K562 (cell line): ENCODE measurements at regions not wholly inside any gene's neighbourhood (a gene's known extent, or its start where the extent isn't known, plus 50 kb on each side); places are given as distances from the start of the nearest gene placed in this dataset.

ENCODE experiments used
- ATAC-seq: fragments of 200-7000 bp; cut with Tn5 transposase; 3 replicates; pipeline ENCODE4 v1.9.1; 2020; ENCODE audit warnings: moderate library complexity
- BruUV-seq: library from RNA; stranded (reverse); fragments of 400-500 nt; replicated peaks from 2 replicates; lab custom pipeline; 2021; lab: Mats Ljungman, UMichigan
- CTCF ChIA-PET: fragments of 300-600 bp; formaldehyde crosslinking; extraction: SDS; loops from one replicate; lab custom pipeline; 2021; ENCODE audit warnings: low intra/inter-chr PET ratio; lab: Yijun Ruan, JAX
- POLR2A ChIA-PET: fragments of 300-600, 350-650 bp; sonication (Branson Sonifier 250); formaldehyde crosslinking; extraction: SDS; loops from one replicate; lab custom pipeline; 2021; ENCODE audit warnings: antibody characterized with exemption, inconsistent platforms; lab: Yijun Ruan, JAX
- DNase-seq, 4 experiments: peaks; one replicate each; pipeline versions ENCODE4 v3.0.0 to v3.0.0-alpha.2; 2011 to 2018; ENCODE audit warnings: low spot score in 3 of 4, mixed read lengths in 3 of 4; ENCODE audit errors: extremely low read depth in 1 of 4
- FAIRE-seq: peaks from 2 replicates; lab custom pipeline; 2011; peaks lifted over from hg19 to GRCh38; lab: Jason Lieb, UNC
- H2AFZ ChIP-seq: 2 replicates; pipeline ENCODE4 v1.6.0; 2011; ENCODE audit warnings: low read depth, low read length, control low read depth, inconsistent platforms
- H3K27ac ChIP-seq: fragments of 200-600 bp; 3 replicates; pipeline ENCODE4 v1.8.0; 2011; ENCODE audit warnings: low read depth, mild to moderate bottlenecking, control low read depth, inconsistent platforms, low read length, moderate library complexity, mixed read lengths; ENCODE audit errors: extremely low read depth
- H3K27me3 ChIP-seq, 2 experiments: fragments of 300-600 bp in 1 of 2; 2 replicates in 1 of 2; 3 replicates in 1 of 2; pipeline versions ENCODE4 v1.6.0 to v1.8.0; 2011; ENCODE audit warnings: inconsistent platforms in 2 of 2, low read length in 2 of 2, mild to moderate bottlenecking in 1 of 2, mixed read lengths in 1 of 2, moderate library complexity in 1 of 2; ENCODE audit not compliant: control insufficient read depth in 2 of 2, insufficient read depth in 2 of 2
- H3K36me3 ChIP-seq: fragments of 300-600 bp; 3 replicates; pipeline ENCODE4 v1.8.0; 2011; ENCODE audit warnings: mild to moderate bottlenecking, low read length, inconsistent platforms; ENCODE audit not compliant: control insufficient read depth, insufficient read depth
- H3K4me1 ChIP-seq, 2 experiments: fragments of 200-600 bp in 1 of 2; replicated peaks in 1 of 2; 2 replicates in 1 of 2; 3 replicates in 1 of 2; pipeline versions ENCODE4 v1.5.1 to v1.8.0; 2011; ENCODE audit warnings: inconsistent platforms in 2 of 2, low read length in 2 of 2, mild to moderate bottlenecking in 1 of 2, mixed read lengths in 1 of 2, moderate library complexity in 1 of 2; ENCODE audit not compliant: control insufficient read depth in 2 of 2, insufficient read depth in 2 of 2
- H3K4me2 ChIP-seq: 2 replicates; pipeline ENCODE4 v1.6.1; 2011; ENCODE audit warnings: low read length, control low read depth, inconsistent platforms, mixed read lengths; ENCODE audit not compliant: insufficient read depth
- H3K4me3 ChIP-seq: fragments of 200-600 bp; sonication (generic), shearing (Covaris generic); 2 replicates; pipeline ENCODE4 v1.5.1; 2016; ENCODE audit warnings: control low read depth, inconsistent platforms
- H3K79me2 ChIP-seq: fragments of 200-600 bp; 3 replicates; pipeline ENCODE4 v1.8.0; 2011; ENCODE audit warnings: low read length, inconsistent platforms; ENCODE audit not compliant: control insufficient read depth, insufficient read depth
- H3K9ac ChIP-seq, 2 experiments: 2 replicates each; pipeline versions ENCODE4 v1.6.0 to v1.6.1; 2011; ENCODE audit warnings: low read depth in 2 of 2, low read length in 2 of 2, control low read depth in 1 of 2, inconsistent platforms in 1 of 2, mild to moderate bottlenecking in 1 of 2, mixed read lengths in 1 of 2; ENCODE audit not compliant: insufficient read depth in 1 of 2
- H3K9me1 ChIP-seq: one replicate; pipeline ENCODE4 v1.6.0; 2011; ENCODE audit warnings: inconsistent platforms, mild to moderate bottlenecking, low read length, moderate library complexity; ENCODE audit not compliant: control insufficient read depth, insufficient read depth
- H3K9me3 ChIP-seq: replicated peaks from 2 replicates; pipeline ENCODE4 v1.5.1; 2011; ENCODE audit warnings: low read depth, low read length, inconsistent platforms; ENCODE audit not compliant: control insufficient read depth, insufficient read depth
- H4K20me1 ChIP-seq: replicated peaks from 2 replicates; pipeline ENCODE4 v1.6.1; 2011; ENCODE audit warnings: low read length, inconsistent platforms, mixed read lengths; ENCODE audit not compliant: control insufficient read depth, insufficient read depth
- ATF1 ChIP-seq, 2 experiments: fragments of 450-650 bp in 1 of 2; IDR thresholded peaks; 2 replicates each; pipeline ENCODE4 v1.6.1; 2016; ENCODE audit warnings: missing compliant biosample characterization in 1 of 2, missing genetic modification characterization in 1 of 2
- CTCF ChIP-seq, 3 experiments: IDR thresholded peaks in 2 of 3; conservative IDR thresholded peaks in 1 of 3; 2 replicates each; pipeline ENCODE4 v1.5.1; 2011 to 2012; ENCODE audit warnings: low read length in 3 of 3, mild to moderate bottlenecking in 3 of 3, control low read depth in 2 of 3, improper control_type of control experiment in 1 of 3, inconsistent platforms in 1 of 3, low read depth in 1 of 3, mixed read lengths in 1 of 3, moderate library complexity in 1 of 3; ENCODE audit not compliant: insufficient read depth in 2 of 3
- FOSL1 ChIP-seq: fragments of 200-800 bp; sonication (Bioruptor generic); conservative IDR thresholded peaks from 2 replicates; pipeline ENCODE4 v1.6.1; 2016; ENCODE audit warnings: missing genetic modification characterization, missing compliant biosample characterization
- GABPB2 ChIP-seq: fragments of 250-450 bp; sonication (Bioruptor Pico); conservative IDR thresholded peaks from 2 replicates; pipeline ENCODE4 v1.5.1; 2021; ENCODE audit warnings: mild to moderate bottlenecking
- LEF1 ChIP-seq: fragments of 450-650 bp; IDR thresholded peaks from 2 replicates; pipeline ENCODE4 v1.6.1; 2016; ENCODE audit warnings: mild to moderate bottlenecking
- MTA3 ChIP-seq: fragments of 450-650 bp; formaldehyde crosslinking; IDR thresholded peaks from 2 replicates; pipeline ENCODE4 v1.6.1; 2017; ENCODE audit warnings: mild to moderate bottlenecking, borderline replicate concordance
- MYNN ChIP-seq, 2 experiments: sonication (generic); formaldehyde crosslinking in 1 of 2; IDR thresholded peaks; 2 replicates each; pipeline versions ENCODE4 v1.5.0 to v1.6.1; 2016 to 2020; ENCODE audit warnings: antibody characterized with exemption in 1 of 2, missing genetic modification reagents in 1 of 2
- POU5F1 ChIP-seq: fragments of 150-350 bp; IDR thresholded peaks from 2 replicates; pipeline ENCODE4 v1.6.1; 2014; ENCODE audit warnings: borderline replicate concordance, low read length, low read depth, mild to moderate bottlenecking; ENCODE audit not compliant: partially characterized antibody
- SLC30A9 ChIP-seq: fragments of 250-450 bp; sonication (Bioruptor Pico); IDR thresholded peaks from 2 replicates; pipeline ENCODE4 v1.8.0; 2022; ENCODE audit warnings: mild to moderate bottlenecking, moderate library complexity
- ZNF224 ChIP-seq: sonication (generic); formaldehyde crosslinking; IDR thresholded peaks from 2 replicates; pipeline ENCODE4 v1.8.0; 2022; ENCODE audit warnings: mild to moderate bottlenecking, missing genetic modification reagents
- ZNF707 ChIP-seq: fragments of 250-450 bp; sonication (Bioruptor Pico); conservative IDR thresholded peaks from 2 replicates; pipeline ENCODE4 v1.8.0; 2022; ENCODE audit warnings: inconsistent platforms, mild to moderate bottlenecking, moderate library complexity
- ZNF75A ChIP-seq: fragments of 450-650 bp; formaldehyde crosslinking; IDR thresholded peaks from 2 replicates; pipeline ENCODE4 v1.4.0; 2020; ENCODE audit warnings: mild to moderate bottlenecking
- WGBS: fragments of 100-300 bp; shearing (Covaris generic); methylation state at CpG from one replicate; pipeline ENCODE4 v1.1.6; 2016; ENCODE audit warnings: low coverage, mixed read lengths; ENCODE audit not compliant: insufficient coverage; ENCODE audit errors: missing lambda C conversion rate; 5-methylcytosine and 5-hydroxymethylcytosine counted together
- in situ Hi-C: fragments of 300-500 bp; cut with MboI; formaldehyde crosslinking; loops from 4 replicates; pipeline ENCODE4 v1.15.0; 2018; ENCODE audit warnings: inconsistent platforms, mixed read lengths
- intact Hi-C: fragments of 100-400 bp; cut with micrococcal nuclease; formaldehyde crosslinking; loops from 2 replicates; pipeline ENCODE4 v1.14.2; 2022
- TF ChIP-seq, protein P1 (sequence below), 2 experiments: fragments of 250-450 bp in 1 of 2; fragments of 450-650 bp in 1 of 2; sonication (Bioruptor Pico) in 1 of 2; IDR thresholded peaks; 2 replicates each; pipeline versions ENCODE4 v1.6.1 to v1.8.0; 2016 to 2021; ENCODE audit warnings: mild to moderate bottlenecking in 2 of 2, moderate library complexity in 2 of 2, missing compliant biosample characterization in 1 of 2, missing genetic modification characterization in 1 of 2
- TF ChIP-seq, protein P2 (sequence below): sonication (generic); formaldehyde crosslinking; IDR thresholded peaks from 2 replicates; pipeline ENCODE4 v1.8.1; 2023; ENCODE audit warnings: mild to moderate bottlenecking, missing genetic modification reagents
- TF ChIP-seq, protein P3 (sequence below): sonication (generic); formaldehyde crosslinking; IDR thresholded peaks from 2 replicates; pipeline ENCODE4 v1.8.0; 2022; ENCODE audit warnings: mild to moderate bottlenecking, missing genetic modification reagents, borderline replicate concordance

- FAIRE-seq (no peak), ATAC-seq (no peak), DNase-seq (no peak)
- no peaks in the 10 kb centered on the region for H3K4me1 ChIP-seq
- peaks cover 0 to 2% of the 10 kb centered on the region in 2 experiments; a peak in 2 of 5 replicates for H3K27me3 ChIP-seq
- no TSS peak for BruUV-seq
- WGBS: 0% methylated on average over 4 of the region's 4 CpGs
- H3K9me1 ChIP-seq: no peaks in the 10 kb centered on the region
- H3K36me3 ChIP-seq: no peaks in the 10 kb centered on the region
- H4K20me1 ChIP-seq: no peaks in the 10 kb centered on the region
- POLR2A ChIA-PET: no interaction called here
- no peak overlapping the region for H3K9ac ChIP-seq
- H3K9me3 ChIP-seq: no peaks in the 10 kb centered on the region
- no peak overlapping the region for H3K27ac ChIP-seq
- intact Hi-C loops (loop anchor here (10.0 kb wide), 1 partner anchor 331 kb away; no protein-coding TSS in a partner anchor), in situ Hi-C loops (no loop called here)
- CTCF ChIA-PET: no interaction called here
- no peak for TF ChIP-seq GABPB2
- no peak for TF ChIP-seq SLC30A9 (CRISPR knock-in tag)
- no peak for TF ChIP-seq LEF1
- TF ChIP-seq, protein P1, sequence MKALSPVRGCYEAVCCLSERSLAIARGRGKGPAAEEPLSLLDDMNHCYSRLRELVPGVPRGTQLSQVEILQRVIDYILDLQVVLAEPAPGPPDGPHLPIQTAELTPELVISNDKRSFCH (CRISPR knock-in tag; IDR thresholded peaks at IDR 0.05): no peak
- TF ChIP-seq, protein P1 (tag; IDR thresholded peaks at IDR 0.05): no peak
- TF ChIP-seq MTA3: no peak
- no peak for TF ChIP-seq MYNN (IDR thresholded peaks at IDR 0.05)
- no peak for TF ChIP-seq MYNN (CRISPR knock-in tag; IDR thresholded peaks at IDR 0.05)
- no peak for TF ChIP-seq ZNF224 (CRISPR knock-in tag)
- TF ChIP-seq CTCF (IDR thresholded peaks at IDR 0.05 in 2 of 3, conservative IDR thresholded peaks at IDR 0.05 in 1 of 3; ENCODE audit: insufficient read depth in 2 of 3, low read depth in 1 of 3, low read length in 3 of 3): no peak
- TF ChIP-seq FOSL1 (tag): no peak
- TF ChIP-seq ZNF75A (CRISPR knock-in tag): no peak
- TF ChIP-seq, protein P2, sequence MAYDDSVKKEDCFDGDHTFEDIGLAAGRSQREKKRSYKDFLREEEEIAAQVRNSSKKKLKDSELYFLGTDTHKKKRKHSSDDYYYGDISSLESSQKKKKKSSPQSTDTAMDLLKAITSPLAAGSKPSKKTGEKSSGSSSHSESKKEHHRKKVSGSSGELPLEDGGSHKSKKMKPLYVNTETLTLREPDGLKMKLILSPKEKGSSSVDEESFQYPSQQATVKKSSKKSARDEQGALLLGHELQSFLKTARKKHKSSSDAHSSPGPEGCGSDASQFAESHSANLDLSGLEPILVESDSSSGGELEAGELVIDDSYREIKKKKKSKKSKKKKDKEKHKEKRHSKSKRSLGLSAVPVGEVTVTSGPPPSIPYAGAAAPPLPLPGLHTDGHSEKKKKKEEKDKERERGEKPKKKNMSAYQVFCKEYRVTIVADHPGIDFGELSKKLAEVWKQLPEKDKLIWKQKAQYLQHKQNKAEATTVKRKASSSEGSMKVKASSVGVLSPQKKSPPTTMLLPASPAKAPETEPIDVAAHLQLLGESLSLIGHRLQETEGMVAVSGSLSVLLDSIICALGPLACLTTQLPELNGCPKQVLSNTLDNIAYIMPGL (CRISPR knock-in tag): no peak
- TF ChIP-seq, protein P3, sequence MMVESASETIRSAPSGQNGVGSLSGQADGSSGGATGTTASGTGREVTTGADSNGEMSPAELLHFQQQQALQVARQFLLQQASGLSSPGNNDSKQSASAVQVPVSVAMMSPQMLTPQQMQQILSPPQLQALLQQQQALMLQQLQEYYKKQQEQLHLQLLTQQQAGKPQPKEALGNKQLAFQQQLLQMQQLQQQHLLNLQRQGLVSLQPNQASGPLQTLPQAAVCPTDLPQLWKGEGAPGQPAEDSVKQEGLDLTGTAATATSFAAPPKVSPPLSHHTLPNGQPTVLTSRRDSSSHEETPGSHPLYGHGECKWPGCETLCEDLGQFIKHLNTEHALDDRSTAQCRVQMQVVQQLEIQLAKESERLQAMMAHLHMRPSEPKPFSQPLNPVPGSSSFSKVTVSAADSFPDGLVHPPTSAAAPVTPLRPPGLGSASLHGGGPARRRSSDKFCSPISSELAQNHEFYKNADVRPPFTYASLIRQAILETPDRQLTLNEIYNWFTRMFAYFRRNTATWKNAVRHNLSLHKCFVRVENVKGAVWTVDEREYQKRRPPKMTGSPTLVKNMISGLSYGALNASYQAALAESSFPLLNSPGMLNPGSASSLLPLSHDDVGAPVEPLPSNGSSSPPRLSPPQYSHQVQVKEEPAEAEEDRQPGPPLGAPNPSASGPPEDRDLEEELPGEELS (CRISPR knock-in tag): no peak
- TF ChIP-seq ZNF707 (CRISPR knock-in tag): no peak
- no peak for TF ChIP-seq ATF1 (CRISPR knock-in tag; IDR thresholded peaks at IDR 0.05)
- no peak for TF ChIP-seq ATF1 (tag; IDR thresholded peaks at IDR 0.05)
- no peak for TF ChIP-seq POU5F1
- H3K79me2 ChIP-seq: no peaks in the 10 kb centered on the region
- H3K4me3 ChIP-seq: no peak overlapping the region
- H2AFZ ChIP-seq: no peak overlapping the region
- H3K4me2 ChIP-seq: no peak overlapping the region
Measured at GRCh38 chr14:24713404-24713803, 79.4 kb upstream of the GZMB start.
